Muscle of back (tissue), 3 donors: ENCODE measurements at regions not wholly inside any gene's neighbourhood (a gene's known extent, or its start where the extent isn't known, plus 50 kb on each side); places are given as distances from the start of the nearest gene placed in this dataset.
A peak's percentile ranks its signal among the peaks of the same experiment; 100 is the strongest.

Experiments used
- DNase-seq, 3 donors: peaks; one replicate each; pipeline versions ENCODE4 v3.0.0 to v3.0.0-alpha.2; 2013

GRCh38 chr10:62653254-62653653 is 151.3 kb upstream of the ADO start:
- DNase-seq: no peak

- no peak for DNase-seq
These were observed 149.6 kb upstream of the ADO start for GRCh38 chr10:62654966-62655336.

GRCh38 chr10:62655337-62655994 is 149.1 kb upstream of the ADO start:
- no peak for DNase-seq

- no peak for DNase-seq
These were observed 147.2 kb upstream of the ADO start for GRCh38 chr10:62657244-62657835.

GRCh38 chr10:62658516-62658915 is 146.0 kb upstream of the ADO start:
- no peak for DNase-seq

- no peak for DNase-seq
These were observed 143.4 kb upstream of the ADO start for GRCh38 chr10:62661143-62661542.

GRCh38 chr10:62662486-62662885 is 142.0 kb upstream of the ADO start:
- DNase-seq: no peak

GRCh38 chr10:62665771-62666170 is 138.7 kb upstream of the ADO start:
- DNase-seq: no peak

GRCh38 chr10:62666275-62666674 is 138.2 kb upstream of the ADO start:
- no peak for DNase-seq

- no peak for DNase-seq
These were observed 135.2 kb upstream of the ADO start for GRCh38 chr10:62669341-62669740.

GRCh38 chr10:62671104-62671503 is 133.4 kb upstream of the ADO start:
- DNase-seq: no peak

GRCh38 chr10:62681211-62681940 is 123.1 kb upstream of the ADO start:
- no peak for DNase-seq

- DNase-seq: peak in 1 of 3 donors; percentile 17
These were observed 119.6 kb upstream of the ADO start for GRCh38 chr10:62684911-62685310.

GRCh38 chr10:62687230-62687748 is 117.2 kb upstream of the ADO start:
- DNase-seq: no peak

GRCh38 chr10:62688971-62689700 is 115.4 kb upstream of the ADO start:
- DNase-seq: peak in 1 of 3 donors; percentile 17

- DNase-seq: peak in 2 of 3 donors; percentile 67 to 73
These were observed 114.8 kb upstream of the ADO start for GRCh38 chr10:62689712-62690111.

GRCh38 chr10:62690703-62691102 is 113.8 kb upstream of the ADO start:
- DNase-seq: no peak

- peak in 2 of 3 donors; percentile 39 to 67 for DNase-seq
These were observed 113.2 kb upstream of the ADO start for GRCh38 chr10:62691336-62691735.

GRCh38 chr10:62692085-62692484 is 112.4 kb upstream of the ADO start:
- peak in 1 of 3 donors; percentile 24 for DNase-seq

- DNase-seq: no peak
These were observed 111.2 kb upstream of the ADO start for GRCh38 chr10:62693306-62693705.

- DNase-seq: no peak
These were observed 109.9 kb upstream of the ADO start for GRCh38 chr10:62694537-62695126.

- no peak for DNase-seq
These were observed 107.7 kb upstream of the ADO start for GRCh38 chr10:62696798-62697197.
